ENCODE measurements at regions not wholly inside any gene's neighbourhood (a gene's known extent, or its start where the extent isn't known, plus 50 kb on each side); places are given as distances from the start of the nearest gene placed in this dataset.

GRCh38 chr4:141913928-141914327 lies 277.5 kb downstream of the IL15 start (continued):
- TF ChIP-seq ATF3 (IDR thresholded peaks at IDR 0.05) (peak; percentile 97), ATF3 (CRISPR knock-in tag; conservative IDR thresholded peaks at IDR 0.05) (0 out of 2 replicates have a peak, but pooled peaks have one; percentile 34), CCNT2 (IDR thresholded peaks at IDR 0.05; ENCODE audit: borderline replicate concordance, extremely low read depth, insufficient read length, low read depth, low read length) (no peak), DPF2 (IDR thresholded peaks at IDR 0.05) (peak; percentile 49; the same call in 1 of the 2 replicates), JUND (IDR thresholded peaks at IDR 0.05; ENCODE audit: borderline replicate concordance, low read depth, low read length) (peak; percentile 58; the same call in 1 of the 2 replicates), JUND (tag; IDR thresholded peaks at IDR 0.05; ENCODE audit: borderline replicate concordance, low read depth, low read length) (0 out of 3 replicates have a peak, but pooled peaks have one; percentile 29), TRIM24 (IDR thresholded peaks at IDR 0.05) (peak in 1 of 2 experiments; percentile 44; a peak in 1 of 4 replicates), MEIS2 (IDR thresholded peaks at IDR 0.05; ENCODE audit: partially characterized antibody) (peak; percentile 29), FOXJ2 (tag; IDR thresholded peaks at IDR 0.05) (peak; percentile 78)

DNA sequence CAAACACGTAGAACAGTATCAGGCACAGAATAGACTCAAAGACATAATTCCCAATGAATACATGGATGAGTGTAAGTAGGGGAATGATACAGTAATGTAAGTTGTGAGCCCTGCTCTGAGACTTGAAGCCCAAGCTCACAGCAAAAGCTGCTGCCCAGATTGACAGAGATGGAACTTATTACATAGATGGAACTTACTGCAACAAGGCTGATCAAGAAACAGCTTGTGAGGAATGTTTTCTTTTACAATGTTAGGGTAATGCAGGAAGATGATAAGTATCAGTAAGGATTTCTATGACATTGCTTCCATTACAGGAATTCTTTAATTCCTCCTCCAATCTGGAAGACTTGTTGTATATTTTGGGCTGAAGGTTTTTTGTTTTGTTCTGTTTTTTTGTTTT lies 278.4 kb downstream of the IL15 start:
- peak; percentile 26; the same call in 1 of the 3 replicates for ATAC-seq
- 17% methylated on average over 1 of the region's 1 CpG for WGBS (ENCODE audit: insufficient coverage, low coverage, missing lambda C conversion rate)
- BruUV-seq (replicated peaks): no TSS peak
- intact Hi-C loops (cut with micrococcal nuclease) (loop anchor here (2.0 kb wide), 1 partner anchor 64 kb away; no protein-coding TSS in a partner anchor), in situ Hi-C loops (cut with MboI) (no loop called here)
- H3K27me3 ChIP-seq (ENCODE audit: control insufficient read depth in 2 of 2, insufficient read depth in 2 of 2, low read length in 2 of 2): no peaks in the 10 kb centered on the region
- ChIA-PET CTCF (ENCODE audit: low intra/inter-chr PET ratio) (no interaction called here), POLR2A (no interaction called here)
- H3K79me2 ChIP-seq (ENCODE audit: control insufficient read depth, insufficient read depth, low read length): no peaks in the 10 kb centered on the region
- TF ChIP-seq CHAMP1 (IDR thresholded peaks at IDR 0.05) (no peak), POLR3G (IDR thresholded peaks at IDR 0.05; ENCODE audit: extremely low read depth, insufficient read length, insufficient replicate concordance) (no peak), RBM14 (IDR thresholded peaks at IDR 0.05; ENCODE audit: borderline replicate concordance, insufficient read depth, low read depth, low read length) (no peak), ZBTB9 (CRISPR knock-in tag; IDR thresholded peaks at IDR 0.05) (no peak), ZBED1 (IDR thresholded peaks at IDR 0.05) (no peak)
- no peak overlapping the region for H3K9ac ChIP-seq (ENCODE audit: insufficient read depth in 1 of 2, low read depth in 2 of 2, low read length in 2 of 2)
- FAIRE-seq: no peak
- H2AFZ ChIP-seq (ENCODE audit: low read depth, low read length): 0 out of 2 replicates have a peak overlapping the region, but pooled peaks have one; percentile 0
- no peaks in the 10 kb centered on the region for H4K20me1 ChIP-seq (replicated peaks; ENCODE audit: control insufficient read depth, insufficient read depth, low read length)
- no peak overlapping the region for H3K27ac ChIP-seq (ENCODE audit: extremely low read depth, low read depth, low read length)
- no peaks in the 10 kb centered on the region for H3K36me3 ChIP-seq (ENCODE audit: control insufficient read depth, insufficient read depth, low read length)
- H3K4me2 ChIP-seq (ENCODE audit: insufficient read depth, low read length): no peak overlapping the region
- no peak for DNase-seq (ENCODE audit: extremely low read depth in 1 of 4, low spot score in 3 of 4)
- no peaks in the 10 kb centered on the region for H3K9me1 ChIP-seq (ENCODE audit: control insufficient read depth, insufficient read depth, low read length)
- H3K4me1 ChIP-seq (replicated peaks in 1 of 2; ENCODE audit: control insufficient read depth in 2 of 2, insufficient read depth in 2 of 2, low read length in 2 of 2): peaks cover 0 to 4% of the 10 kb centered on the region in 2 experiments; a peak in 2 of 5 replicates
- no peak overlapping the region for H3K4me3 ChIP-seq
- H3K9me3 ChIP-seq (replicated peaks; ENCODE audit: control insufficient read depth, insufficient read depth, low read depth, low read length): no peaks in the 10 kb centered on the region

All from K562 (cell line).